ENCODE measurements at regions not wholly inside any gene's neighbourhood (a gene's known extent, or its start where the extent isn't known, plus 50 kb on each side); places are given as distances from the start of the nearest gene placed in this dataset.

DNA sequence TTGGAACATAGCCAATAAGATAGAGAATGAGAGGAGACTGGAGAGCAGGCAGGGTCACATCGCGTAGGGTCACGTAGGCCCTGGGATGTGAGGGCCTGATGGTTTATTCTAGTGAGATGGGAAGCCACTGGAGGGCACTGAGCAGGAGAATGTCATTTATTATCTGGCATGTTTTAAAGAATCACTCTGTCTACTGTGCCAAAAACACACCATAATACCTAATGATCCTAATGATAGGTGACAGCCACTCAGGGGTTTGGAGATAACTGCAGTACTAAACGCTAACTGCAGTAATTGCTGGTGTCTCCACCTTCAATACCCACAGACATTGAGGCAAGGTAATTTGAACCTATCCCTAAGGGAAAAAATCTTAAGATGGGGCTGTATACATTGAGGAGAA, 185.4 kb downstream of the TTLL7 start:
- no peak for DNase-seq

DNA sequence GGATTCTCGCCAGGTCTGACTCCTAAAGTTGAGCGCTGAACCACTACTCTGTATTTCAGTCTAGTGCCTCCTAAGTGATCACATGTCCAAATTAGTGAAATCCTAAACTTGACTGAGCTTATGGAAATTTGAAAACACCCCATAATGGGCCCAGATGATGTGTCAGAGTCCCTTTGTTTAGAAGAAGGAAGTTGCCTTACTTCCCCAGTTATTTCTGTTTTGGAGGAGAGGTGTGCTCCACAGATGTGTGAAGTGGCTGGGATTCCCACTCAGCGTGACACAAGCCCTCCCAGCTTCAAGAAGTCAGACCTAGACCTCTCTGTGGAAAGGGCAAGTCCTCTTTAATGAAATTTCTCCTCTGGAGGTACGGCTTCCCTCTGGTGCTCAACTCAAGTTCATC, 188.8 kb downstream of the TTLL7 start:
- DNase-seq: no peak

DNA sequence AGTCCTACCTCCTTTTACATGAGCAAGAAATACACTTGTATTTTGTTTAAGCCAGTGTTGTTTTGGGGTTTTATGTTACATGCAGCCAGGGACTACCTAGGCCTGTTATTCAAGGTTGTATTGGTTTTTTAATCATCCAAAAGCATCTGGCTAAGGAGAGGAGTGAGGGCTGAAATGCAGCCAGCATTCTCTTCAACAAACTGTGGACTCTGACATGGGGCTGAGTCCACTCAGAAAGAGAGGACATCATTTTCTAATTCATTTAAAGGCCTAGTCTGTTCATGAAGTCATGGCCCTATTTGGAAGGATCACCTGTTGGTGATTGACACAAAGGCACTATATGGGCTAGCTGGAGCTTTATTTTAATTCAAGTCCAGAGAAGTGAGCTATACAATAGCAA, 190.4 kb downstream of the TTLL7 start:
- no peak for DNase-seq

DNA sequence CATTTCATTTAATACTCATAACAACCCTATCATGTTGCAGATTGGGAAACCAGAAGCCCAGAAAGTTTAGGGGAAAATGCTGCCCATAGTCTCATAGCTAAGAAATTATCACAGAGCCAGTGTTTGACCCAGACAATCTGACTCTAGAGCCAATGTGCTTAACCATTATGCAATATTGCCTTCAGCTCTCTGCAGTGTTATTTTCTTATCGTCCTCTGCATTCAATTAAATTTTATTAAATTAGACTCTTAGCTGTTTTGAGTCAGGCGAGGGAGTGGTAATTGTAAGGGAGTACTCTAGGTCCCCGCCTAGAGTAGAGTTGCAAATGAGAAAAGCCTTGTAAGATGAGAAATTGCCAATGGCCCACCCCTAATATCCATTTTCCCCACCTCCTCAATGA, 191.1 kb downstream of the TTLL7 start:
- no peak for DNase-seq

DNA sequence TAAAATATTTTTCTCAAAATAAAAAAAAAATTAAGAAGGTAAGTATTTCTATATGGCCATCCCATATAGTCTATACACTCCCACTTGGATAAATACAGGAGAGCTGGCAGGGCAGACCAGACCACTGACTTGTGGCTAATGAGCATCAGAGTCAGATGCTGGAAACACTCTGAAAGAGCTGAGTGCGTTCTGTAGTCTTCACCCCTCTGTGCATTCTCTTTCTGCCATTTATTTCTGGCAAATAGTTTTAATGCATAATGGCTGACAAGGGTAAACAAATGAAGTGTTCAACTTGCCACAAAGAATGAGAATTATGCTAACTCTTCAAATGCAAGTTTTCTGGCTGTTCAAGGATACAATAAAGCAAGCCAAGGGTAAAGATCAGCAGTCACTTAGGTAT, 191.7 kb downstream of the TTLL7 start:
- no peak for DNase-seq

DNA sequence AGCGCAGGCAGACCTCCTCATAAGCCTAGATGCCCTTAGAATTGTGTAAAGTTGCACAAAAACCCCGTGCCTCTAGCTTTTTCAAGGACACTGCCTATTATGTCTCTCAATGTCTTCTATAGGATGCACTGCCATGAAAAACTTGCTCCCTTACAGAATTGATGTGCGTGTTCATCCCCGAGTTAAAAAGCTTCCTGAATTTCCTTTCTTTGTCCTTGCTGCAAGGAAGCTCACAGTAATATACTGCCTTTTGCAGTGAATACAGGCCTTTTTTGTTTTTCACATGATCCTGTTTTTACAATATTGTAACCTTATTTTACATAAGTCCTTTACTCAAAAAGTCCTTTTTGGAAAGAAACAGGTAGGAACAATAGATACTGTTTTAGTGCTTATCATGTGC, 193.0 kb downstream of the TTLL7 start:
- DNase-seq: no peak

DNA sequence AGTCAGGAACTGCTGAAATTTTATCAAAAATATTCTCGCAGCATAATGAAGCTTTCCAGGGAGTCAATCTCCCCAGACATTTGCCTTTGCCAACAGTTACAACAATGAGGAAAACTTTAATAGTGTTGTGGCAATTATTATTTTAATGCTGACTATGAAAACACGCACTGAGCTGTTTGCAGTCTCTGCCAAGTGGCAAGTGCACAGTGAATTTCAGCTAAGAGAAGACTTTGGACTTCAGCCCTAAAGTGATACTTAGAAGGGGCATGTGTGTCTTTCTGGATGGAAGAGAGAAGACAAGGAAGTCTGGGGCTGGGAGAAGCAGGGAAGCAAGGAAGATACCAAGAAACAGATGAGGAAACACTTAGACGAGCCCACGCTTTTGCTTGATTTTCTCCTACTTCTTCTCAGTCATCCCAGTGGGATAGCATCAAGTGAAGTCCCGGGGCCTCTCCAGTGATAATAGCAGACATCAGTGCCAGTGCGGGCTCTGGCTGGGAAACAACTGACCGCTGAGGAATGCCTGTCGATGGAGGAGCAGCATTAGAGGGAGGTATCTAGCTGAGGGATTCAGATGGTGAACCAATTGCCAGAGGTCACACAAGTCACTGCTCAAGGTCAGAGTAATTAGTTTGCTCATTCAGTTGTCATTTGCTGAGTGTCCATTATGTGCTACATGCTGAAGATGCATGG, 196.3 kb downstream of the TTLL7 start:
- no peak for DNase-seq

DNA sequence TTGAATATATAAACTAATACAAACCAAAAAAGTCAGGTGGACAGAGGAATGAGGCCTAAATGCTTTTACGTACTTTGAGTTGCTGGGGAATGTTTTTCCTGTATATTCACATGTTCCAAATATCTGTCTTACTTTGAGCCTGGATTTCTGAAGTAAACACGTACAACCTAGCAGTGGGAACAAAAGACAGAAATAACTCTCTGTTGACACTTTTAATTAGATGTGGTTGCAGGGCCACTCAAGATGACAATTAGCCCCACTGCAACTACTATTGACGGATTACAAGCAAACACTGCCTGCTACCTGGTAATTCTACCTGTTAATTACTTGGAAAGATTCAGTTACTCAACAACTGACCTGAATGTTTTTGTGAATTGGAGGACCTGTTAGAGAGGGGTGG, 196.9 kb downstream of the TTLL7 start:
- DNase-seq: no peak

DNA sequence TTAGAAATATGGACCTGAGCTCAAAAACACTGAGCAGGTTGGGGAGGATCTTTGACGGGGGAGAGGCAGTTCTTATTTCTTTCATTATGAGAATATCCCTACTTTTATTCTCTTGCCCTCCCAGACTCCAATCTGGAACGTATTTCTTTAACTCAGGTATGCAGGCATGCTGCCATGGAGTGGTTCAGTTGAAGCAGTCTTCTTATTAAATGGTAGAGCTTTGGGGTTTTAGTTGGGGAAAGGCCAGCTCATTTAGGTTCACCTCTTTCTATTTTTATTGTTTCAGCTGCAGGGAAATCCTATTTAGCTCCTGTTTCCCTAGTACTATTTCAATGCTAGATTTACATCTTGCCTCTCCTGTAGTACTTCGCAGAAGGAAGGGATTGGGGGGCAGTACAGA, 198.9 kb downstream of the TTLL7 start:
- DNase-seq: no peak

DNA sequence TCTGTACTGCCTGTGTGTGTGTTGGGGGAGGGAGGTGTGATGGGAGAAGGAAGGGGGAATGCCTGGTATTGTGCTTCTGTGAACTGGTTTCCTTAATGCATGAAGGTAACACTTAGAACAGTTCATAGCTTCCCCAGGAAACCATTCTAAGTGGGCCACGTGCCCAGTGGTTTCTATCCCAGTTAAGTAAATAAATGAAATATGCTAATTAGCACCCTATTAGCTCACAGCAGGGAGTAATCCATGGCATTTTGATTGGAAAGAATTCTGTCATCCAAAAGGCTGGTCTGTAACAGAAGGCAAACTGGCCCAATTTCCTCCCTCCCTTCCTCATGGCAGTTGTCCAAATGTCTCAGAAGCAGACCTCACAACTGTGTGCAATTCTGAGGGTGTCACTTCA, 199.3 kb downstream of the TTLL7 start:
- no peak for DNase-seq

DNA sequence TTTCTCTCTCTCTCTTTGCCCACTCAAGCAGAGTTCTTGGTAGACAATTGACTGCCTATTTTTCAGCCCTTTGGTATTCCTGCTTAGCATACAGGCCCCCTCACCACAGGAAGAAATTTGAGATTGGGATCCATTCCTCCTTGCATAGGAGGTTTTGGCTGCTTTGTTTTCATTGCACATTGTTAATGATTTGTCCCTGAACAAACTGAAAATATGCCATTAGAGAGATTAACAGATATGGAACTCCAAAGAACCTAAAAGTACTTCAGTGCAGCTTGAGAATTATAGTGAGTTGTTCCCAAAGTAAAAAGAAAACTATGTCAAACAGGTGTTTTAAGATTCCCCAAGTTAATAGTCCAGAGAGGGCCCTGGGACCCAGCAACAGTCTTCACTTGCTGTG, 200.0 kb downstream of the TTLL7 start:
- DNase-seq: no peak

DNA sequence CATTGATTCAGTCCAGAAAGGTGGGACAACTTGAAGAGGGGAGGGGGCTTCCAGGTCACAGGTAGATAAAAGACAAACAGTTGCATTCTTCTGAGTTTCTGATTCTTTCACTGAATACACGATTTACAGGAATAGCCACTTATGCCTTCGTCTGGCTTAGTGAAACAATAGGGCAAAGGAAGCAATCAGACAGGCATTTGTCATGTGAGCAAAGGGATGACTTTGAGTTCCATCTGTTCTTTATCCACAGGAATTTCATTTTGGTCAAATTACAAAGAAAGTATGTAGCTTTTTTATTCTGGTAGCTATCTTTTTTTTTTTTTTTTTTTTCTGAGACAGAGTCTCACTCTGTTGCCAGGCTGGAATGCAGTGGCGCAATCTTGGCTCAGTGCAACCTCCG, 202.5 kb downstream of the TTLL7 start:
- DNase-seq: no peak

DNA sequence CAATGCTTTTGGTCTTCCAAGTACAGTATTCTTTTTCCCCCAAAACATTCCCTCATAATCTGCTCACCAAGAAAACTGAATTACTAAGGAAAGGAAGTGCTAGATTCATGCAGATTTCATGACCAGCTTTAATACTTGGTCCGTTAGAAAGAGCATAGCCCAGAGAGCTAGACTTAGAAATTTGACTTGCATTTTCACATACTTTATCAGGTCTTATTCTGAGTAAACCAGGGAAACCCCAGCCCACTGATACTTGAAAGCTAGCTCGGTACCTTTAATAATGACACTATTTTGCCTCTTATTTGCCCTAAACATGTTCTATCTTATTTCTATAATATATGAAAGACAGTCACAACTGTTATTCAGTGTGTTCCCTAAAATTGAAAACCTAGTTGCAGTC, 204.5 kb downstream of the TTLL7 start:
- DNase-seq: no peak

DNA sequence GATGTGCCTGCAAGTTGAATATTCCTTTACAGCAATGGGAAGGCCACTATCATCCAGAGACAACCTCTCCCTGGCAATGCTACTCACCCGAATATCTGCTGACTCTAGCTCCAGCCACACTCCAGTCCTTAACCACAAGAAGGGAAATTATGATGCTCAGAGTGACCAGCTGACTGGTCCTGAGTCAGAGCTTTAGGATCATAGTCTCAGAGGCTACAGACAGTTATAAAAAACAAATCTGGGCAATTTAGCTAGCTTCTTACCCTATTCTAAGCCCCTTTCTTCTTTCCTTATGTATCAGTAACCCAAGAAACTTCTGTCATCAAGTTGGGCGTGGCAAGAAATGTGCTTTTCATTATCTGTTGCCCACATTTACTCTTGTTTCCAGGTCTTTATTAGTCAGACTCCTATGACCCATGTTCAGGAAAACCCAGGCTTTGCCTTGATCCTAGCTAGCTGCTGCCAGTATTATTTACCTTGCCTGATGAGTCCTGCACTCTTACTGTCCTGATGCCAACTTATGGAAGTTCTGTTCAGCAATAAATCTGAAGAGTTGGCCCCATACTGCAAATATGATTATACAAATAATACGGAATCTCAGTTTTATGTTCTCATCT, 207.0 kb downstream of the TTLL7 start:
- no peak for DNase-seq

DNA sequence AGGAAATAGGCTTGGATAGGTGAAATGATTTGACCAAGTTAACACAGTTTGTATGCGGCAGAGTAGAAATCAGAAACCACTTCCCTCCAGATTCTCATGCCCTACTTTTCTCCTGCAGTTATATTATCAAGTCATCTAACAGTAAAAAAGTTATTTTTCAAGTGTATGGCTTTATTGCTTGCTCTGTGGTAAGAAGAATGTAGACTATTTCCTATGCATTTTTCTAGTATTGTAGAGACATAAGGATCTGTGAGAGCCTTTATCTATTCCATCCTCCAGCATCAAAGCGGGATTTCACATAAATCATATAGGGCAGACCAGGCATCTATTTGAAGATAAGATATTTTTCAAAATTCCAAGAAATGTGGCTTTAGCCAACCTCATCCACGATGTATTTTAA, 208.5 kb downstream of the TTLL7 start:
- no peak for DNase-seq

DNA sequence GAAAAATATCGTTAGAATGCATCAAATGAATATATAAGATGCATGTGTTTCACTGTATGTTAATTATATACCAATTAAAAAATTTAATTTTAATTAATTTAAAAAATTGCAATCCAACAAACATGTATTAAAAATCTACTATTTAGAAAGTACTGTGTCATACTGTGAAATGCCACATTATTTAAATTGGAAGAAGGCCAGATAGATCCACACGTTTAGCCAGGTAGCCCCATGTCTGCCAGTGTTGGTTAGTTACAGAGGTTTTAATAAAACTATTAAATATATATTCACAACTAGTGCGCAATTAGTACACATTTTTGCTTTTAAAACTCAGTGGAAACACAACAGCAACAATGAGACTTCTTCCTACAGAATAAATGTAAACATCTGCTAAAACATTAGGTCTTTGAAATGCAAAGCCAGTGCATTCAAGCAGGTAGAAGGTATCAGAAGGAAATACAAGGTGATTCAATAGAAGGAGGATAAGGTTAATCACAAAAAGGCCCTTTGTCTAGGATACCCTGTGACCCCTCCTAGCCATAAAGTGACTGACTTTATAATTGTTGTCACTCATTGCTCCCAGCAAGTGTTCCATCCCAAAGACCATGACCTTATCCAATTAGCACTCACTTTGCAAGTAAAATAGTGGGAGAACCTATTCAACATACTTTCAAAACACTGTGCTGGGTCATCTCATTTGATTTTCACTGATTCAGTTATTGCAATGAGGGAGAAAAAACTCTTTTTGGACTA, 211.5 kb downstream of the TTLL7 start:
- DNase-seq: no peak

DNA sequence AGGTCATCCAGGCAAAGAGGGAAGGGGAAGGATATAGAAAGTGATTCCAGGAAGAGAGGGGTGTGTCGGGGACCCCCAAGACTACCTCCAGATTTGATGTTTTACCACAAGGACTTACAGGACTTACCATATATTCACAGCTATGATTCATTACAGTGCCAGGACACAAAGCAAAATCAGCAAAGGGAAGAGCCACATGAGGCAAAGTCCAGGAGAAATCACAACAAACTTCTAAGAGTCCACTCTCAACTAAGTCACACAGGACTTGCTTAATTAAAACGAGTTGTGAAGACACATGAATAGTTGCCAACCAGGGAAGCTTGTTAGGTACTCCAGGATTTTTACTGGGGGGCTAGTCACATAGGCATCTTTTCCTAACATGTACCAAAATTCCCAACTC, 217.3 kb downstream of the TTLL7 start:
- no peak for DNase-seq

DNA sequence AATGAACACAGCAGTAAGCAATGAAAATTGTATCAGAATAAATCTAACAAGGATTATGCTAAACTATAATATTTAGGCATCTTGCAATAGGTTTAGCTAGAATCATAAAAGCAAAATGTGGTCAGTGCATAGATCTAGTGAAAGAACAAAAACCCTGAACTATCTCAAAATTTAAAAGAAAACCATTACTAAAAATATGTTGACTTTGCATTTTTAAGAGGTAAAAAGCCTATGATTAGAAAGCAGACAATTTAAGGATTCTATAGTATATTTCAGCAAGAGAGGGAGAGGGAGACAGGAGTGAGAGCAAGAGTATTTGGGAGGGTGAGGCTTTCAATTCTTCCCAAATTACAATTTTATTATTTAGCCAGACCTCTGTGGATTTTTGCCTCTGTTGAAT, 219.4 kb downstream of the TTLL7 start:
- no peak for DNase-seq

DNA sequence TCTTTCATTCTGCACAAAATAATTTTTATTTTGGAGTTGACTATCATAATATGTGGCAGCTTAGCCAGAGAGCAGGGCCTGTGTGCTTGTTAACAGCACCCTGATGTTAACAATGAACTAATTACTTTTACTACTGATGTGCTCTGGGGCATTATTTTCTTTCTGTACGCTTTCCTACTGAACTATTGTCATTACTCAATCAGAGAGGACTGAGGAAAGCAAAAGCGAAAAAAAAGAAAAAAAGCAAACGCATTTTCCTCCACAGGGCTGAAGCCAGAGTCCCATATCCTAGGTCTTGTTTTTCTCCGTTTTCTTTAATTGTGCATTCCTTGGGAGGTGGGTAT, 221.2 kb downstream of the TTLL7 start:
- no peak for DNase-seq

DNA sequence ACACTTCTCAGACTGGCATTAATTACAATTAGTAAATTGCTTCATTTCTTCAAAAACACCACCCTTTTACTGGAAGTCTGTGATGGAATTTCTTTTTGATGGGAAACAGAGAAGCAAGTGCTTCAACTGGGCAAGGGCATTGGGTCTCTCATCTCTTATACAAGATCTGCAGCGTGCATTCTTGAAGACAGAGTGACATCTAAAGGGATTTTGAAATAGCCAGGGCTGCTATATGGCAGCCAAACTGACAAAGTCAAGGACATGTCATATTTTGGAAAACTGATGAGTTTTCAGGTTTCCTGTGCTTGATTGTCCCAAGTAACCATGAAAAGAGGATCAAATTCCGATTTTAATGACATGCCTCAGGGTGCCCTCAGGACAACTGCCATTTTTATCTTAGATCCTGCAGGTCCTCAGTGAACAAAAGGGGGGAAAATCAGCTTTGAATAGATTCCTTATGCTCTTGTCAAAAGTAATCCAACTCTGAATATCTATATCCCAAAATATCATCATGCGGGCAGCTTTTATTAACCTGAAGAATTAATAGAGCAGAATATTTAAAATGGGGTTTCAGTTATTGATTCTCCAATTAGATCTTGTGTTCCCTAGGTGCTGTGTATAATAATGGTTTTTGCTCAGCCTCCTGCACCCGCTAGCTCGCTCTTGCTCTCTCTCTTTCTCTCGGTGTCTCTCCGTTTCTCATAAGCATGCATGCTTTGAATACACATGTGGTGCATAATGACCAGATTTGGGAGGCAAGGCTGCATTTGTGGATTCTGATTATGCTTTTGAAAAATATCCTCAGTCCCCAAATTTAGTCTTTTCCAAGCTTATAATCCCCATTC, 221.8 kb downstream of the TTLL7 start:
- no peak for DNase-seq

DNA sequence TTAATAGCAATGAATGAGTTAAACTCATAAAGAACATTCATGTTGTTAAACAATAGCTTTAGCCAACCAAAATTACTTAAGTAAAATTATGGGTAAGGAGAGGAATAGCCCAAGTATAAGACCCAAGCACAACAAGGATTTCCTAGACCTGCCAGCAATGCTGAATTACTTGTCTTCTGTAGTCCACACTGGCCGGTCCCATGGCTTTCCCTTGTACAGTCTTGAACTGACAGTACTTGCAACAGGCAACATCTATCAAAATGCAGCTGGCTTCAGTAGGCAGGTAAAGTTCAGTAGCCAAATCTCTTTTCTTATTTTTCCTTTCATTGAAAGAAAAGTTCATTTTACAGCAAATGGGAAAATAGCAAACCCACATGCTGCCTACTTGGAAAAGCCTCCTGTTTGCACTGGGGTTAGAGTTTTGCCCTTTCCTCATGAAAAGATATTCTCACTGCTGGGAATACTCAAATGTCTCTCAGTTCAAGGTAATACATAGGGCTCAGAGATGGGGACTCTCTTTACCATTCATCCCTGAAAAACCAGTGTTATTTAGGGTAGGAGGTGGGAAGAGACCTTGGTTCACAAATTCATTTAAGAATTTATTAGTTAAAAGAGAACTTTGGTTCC, 222.8 kb downstream of the TTLL7 start:
- DNase-seq: no peak

DNA sequence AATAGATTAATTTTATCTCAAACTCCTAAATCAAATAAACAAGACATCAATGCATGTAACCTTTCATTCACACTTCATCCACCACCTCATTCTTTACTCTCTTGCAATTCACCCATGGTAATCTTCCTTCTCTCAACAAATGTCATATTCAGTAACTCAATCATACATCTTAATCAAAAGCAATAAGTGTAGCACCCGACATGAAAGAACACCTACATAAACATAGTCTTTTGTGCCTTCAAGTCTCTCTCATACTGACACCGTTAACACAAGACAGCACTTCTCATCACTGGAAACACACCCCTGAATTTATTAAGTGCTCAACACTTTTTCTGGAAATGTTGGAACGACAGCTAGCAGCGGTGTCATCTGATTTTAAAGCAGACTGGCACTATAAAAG, 225.9 kb downstream of the TTLL7 start:
- no peak for DNase-seq

DNA sequence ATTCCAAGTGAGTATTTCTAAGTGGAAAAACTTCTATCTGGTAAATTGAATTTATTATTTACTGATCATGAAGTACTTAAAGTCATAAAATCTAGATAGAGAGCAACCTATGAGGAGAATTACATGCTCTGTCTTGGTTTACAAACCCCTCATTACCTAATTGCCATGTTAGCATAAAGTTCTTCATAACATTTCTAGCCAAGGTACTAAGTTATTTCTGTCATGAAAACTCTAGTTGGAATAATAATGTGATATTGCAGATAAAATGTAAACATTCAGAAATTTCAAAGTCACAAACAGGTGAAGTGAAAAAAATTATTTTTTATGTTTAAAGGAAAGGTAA, 228.6 kb downstream of the TTLL7 start:
- no peak for DNase-seq
